Stimulated activated CD4-positive, alpha-beta T cell treated with anti-CD3 and anti-CD28 coated beads, TNF-alpha, amount 100 ng/mL, for 1 hour (primary cell): ENCODE measurements at regions not wholly inside any gene's neighbourhood (a gene's known extent, or its start where the extent isn't known, plus 50 kb on each side); places are given as distances from the start of the nearest gene placed in this dataset.
"Not testable (repeated sequence)": the region's sequence is repeated elsewhere in the genome, so short reads cannot be mapped to it uniquely, and the experiment has no call there.

ENCODE experiments used
- DNase-seq, 3 donors: peaks; one replicate each; pipeline ENCODE4 v3.0.0-alpha.2; 2020; ENCODE audit warnings: low read depth in 3 of 3, low spot score in 1 of 3

GRCh38 chr1:8120693-8121260, 94.7 kb upstream of the ERRFI1 start:
- no peak for DNase-seq

GRCh38 chr1:8118736-8119135, 92.6 kb upstream of the ERRFI1 start:
- DNase-seq: not testable (repeated sequence)

DNA sequence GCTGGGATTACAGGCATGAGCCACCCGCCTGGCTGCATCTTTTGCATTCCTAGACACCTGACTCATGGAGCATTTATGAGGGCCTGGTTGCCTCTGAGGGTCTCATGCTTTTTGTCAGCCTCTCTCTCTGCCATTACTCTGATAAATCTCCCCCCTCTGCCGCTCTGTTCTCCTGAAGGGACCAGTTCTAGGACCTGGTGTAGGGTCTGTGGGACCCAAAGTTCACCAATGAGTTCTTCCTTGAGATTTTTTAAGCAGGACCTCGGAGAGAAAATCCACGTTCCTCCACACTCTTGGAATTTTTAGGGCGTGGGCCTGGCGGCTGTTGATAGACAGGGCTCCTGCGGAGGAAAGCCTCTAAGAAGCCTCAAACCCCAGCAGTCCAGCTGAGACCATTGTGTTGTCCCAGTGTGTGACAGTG, 91.9 kb upstream of the ERRFI1 start:
- DNase-seq: no peak

DNA sequence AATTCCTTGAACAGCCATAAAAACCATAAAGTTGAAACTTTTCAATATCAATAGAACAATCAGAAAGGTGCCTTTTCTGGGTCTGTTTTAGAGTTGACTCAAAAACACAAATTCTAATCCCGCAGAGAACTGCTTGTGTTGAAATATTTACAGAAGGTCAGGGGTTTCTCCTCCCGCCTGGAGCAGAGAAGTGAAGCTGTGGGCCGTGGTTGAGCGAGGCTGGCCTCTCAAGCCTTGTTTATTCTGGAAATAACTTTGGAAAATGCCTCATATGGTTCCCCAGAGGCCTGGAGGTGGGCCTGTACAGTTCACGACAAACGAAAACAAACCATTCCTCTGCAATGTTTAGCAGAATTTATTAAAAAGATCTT, 90.8 kb upstream of the ERRFI1 start:
- no peak for DNase-seq

- DNase-seq: no peak
These were observed 89.7 kb upstream of the ERRFI1 start for GRCh38 chr1:8115769-8116167.

DNA sequence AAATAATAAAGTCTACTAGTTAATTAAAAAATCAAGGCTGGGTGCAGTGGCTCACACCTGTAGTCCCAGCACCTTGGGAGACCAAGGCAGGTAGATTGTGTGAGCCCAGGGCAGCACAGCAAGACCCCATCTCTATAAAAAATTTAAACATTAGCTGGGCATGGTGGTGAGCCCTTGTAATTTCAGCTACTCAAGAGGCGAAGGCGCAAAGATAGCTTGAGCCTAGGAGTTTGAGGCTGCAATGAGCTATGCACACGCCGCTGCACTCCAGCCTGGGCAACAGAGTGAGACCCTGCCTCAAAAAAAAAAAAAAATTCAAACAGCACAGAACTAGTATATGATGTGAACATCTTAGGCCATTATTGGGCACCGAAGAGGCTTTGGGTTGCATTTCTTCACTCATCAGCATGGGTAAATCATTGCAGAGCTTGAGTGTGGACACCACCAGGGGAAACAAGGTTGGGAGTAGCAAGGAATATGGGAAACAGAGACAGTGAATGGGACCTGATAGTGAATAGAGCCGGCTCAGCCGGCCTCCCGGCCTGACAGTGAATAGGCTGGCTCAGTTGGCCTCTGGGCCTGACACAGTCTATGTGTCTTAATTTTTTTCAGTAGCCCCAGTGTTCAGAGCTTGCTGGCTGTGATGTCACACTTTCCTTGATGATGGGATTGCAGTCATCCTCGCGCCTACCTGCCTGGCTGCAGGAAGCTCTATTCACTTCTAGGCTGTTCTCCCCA, 89.1 kb upstream of the ERRFI1 start:
- DNase-seq: no peak

DNA sequence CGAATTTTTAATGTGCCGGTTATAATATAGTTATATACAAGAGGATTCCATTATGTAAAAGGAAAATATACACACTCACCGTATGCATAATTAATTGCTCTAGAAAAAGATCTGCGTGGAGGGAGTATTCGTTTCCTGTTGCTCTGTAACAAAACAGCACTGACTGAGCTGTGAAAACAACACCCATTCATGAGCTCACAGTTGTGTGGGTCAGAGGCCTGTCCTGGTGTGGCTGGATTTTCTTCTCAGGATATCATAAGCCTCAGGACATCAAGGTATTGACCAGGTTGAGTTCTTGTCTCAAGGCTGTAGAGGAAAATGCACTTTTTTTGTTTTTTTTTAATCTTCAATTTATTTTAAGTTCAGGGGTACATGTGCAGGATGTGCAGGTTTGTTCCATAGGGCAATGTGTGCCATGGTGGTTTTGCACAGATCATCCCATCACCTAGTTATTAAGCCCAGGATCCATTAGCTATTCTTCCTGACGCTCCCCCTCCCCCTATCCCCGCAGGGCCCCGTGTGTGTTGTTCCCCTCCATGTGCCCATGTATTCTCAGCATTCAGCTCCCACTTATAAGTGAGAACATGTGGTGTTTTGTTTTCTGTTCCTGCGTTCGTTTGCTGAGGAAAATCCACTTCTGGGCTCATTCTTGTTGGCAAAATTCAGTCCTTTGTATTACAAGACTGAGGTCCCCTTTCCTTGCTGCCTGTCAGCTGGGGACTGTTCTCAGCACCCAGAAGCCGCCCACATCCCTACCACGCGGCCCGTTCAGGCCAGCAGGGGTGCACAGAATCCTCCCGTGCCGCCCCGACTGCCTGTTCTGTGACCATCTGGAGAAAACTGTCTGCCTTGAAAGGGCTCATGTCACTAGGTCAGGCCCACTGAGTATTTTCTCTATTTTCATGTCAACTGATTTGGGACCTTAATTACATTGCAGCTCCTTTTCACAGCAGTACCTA, 87.4 kb upstream of the ERRFI1 start:
- no peak for DNase-seq

- DNase-seq: no peak
These were observed 86.6 kb upstream of the ERRFI1 start for GRCh38 chr1:8112611-8113261.

DNA sequence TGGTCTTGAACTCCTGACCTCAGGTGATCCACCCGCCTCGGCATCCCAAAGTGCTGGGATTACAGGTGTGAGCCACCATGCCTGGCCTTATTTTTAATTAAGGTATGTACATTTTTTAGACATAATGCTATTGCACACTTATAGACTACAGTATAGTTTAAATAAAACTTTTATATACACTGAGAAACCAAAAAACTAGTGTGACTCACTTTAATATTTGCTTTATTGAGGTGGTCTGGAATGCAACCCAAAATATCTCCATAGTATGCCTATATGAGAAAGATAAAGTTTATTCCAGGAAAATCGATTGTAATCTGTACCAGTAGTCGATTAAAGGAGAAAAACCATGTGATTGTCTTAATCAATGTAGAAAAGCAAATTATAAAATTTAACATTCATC, 85.5 kb upstream of the ERRFI1 start:
- DNase-seq: no peak

DNA sequence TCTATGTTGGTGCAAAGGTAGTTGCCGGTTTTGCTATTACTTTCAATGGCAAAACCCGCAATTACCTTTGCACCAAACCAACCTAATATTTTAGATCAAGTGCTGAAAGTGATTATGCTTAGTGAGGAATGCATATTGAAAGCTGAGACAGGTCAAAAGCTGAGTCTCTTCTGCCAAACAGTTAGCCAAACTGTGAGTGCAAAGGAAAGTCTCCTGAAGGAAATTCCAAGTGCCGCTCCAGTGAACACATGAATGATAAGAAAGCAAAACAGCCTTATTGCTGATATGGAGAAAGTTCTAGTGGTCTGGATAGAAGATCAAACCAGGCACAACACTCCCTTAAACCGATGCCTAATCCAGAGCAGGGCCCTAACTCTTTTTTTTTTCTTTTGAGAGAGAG, 83.1 kb upstream of the ERRFI1 start:
- no peak for DNase-seq

DNA sequence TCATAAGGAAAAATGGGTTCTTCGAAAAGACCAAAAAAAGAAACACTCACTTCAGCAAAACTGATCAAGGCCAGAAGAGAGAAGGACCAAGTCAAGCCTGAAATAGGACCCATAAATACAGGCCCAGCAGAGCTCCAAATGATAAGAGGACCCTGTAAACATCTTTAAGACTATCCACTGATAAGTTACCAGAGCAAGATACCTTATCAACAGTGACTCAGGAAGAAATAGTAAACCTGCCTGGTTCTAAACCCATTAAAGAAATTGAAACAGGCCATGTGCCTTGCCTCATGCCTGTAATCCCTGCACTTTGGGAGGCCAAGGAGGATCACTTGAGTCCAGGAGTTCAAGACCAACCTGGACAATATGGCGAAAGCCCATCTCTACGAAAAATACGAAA, 81.8 kb upstream of the ERRFI1 start:
- DNase-seq: no peak

- no peak for DNase-seq
These were observed 78.4 kb upstream of the ERRFI1 start for GRCh38 chr1:8104278-8105236.

DNA sequence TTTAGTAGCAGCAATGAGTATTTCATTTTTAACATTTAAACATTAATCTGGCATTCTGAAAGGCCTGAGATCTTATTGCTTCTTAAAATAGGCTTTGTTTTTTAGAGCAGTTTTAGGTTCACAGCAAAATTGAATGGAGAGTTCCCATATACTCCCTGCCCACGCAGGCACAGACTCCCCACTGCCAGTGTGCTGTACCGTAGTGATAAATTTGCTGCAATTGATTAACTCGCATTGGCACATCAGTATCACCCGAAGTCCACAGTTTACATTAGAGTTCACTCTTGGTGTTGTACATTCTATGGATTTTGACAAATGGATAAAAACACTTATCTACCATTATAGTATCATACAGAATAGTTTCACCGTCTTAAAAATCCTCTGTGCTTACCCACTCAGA, 71.8 kb upstream of the ERRFI1 start:
- no peak for DNase-seq

DNA sequence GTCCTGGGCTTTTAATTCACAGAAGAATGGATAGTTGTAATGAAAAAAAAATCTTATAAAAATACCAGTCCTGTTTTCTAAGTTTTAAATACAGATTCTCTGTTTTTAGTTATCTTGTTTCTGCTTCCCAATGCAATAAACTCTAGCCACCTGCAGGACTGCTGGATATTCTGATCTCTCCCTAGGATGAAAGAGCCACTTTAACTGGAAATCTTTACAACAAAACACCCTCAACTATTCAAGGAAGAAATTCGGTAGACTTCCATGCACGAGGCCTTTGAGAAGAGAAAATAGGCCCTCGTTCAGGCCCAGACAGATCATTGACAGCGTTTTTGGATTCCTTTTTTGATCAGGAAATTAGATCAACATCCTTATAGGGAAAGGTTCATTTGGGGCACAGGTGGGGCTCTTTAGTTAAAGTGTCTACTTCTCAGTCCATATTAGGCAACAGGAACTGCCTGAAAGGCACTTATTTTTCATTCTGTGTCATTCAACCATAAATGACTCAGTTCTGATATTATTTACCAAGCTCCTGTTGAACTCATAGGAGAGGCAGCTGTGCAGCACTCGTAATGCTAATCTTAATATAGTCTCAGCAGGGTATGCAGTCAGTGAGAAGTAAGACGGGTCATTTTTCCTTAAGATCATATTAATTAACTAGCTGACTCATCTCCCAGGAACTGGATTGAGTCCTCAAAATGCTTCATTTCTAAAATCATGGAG, 71.1 kb upstream of the ERRFI1 start:
- no peak for DNase-seq

- no peak for DNase-seq
These were observed 70.2 kb upstream of the ERRFI1 start for GRCh38 chr1:8096105-8097011.

DNA sequence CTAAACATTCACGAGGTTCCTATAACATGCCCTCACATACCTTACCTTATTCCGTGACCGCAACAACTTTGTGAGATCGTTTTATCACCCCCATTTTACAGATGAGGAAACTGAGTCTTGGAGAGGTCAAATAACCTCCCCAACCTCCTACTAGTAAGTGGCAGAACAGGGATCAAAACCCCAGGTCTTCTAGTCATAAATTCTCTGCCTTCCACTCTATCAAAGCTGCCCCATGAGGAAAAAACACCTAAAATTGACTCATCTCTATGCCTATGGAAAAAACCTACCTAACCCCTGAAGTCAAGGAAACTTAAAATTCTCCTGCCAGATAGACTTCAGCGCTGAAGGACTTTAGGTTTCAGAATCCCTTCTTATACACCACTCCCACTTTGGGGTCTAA, 69.5 kb upstream of the ERRFI1 start:
- DNase-seq: no peak

- no peak for DNase-seq
These were observed 68.6 kb upstream of the ERRFI1 start for GRCh38 chr1:8094481-8095241.
